DND-41 (cell line): ENCODE measurements at regions not wholly inside any gene's neighbourhood (a gene's known extent, or its start where the extent isn't known, plus 50 kb on each side); places are given as distances from the start of the nearest gene placed in this dataset.
A peak's percentile ranks its signal among the peaks of the same experiment; 100 is the strongest.

Source experiments
- CTCF ChIP-seq: IDR thresholded peaks from 2 replicates; pipeline ENCODE4 v1.5.1; 2012; ENCODE audit warnings: borderline replicate concordance, low read length, moderate library complexity, mild to moderate bottlenecking; ENCODE audit not compliant: poor library complexity, severe bottlenecking; ENCODE audit errors: extremely low read depth
- EZH2 ChIP-seq: IDR thresholded peaks from 3 replicates; pipeline ENCODE4 v1.6.1; 2012; ENCODE audit warnings: borderline replicate concordance, low read depth, mild to moderate bottlenecking, moderate library complexity, low read length, inconsistent platforms; ENCODE audit not compliant: severe bottlenecking

GRCh38 chr10:64091897-64092296, 570.7 kb downstream of the REEP3 start:
- TF ChIP-seq CTCF = peak; percentile 25
- no peak for TF ChIP-seq EZH2
